ENCODE measurements at regions not wholly inside any gene's neighbourhood (a gene's known extent, or its start where the extent isn't known, plus 50 kb on each side); places are given as distances from the start of the nearest gene placed in this dataset.

DNA sequence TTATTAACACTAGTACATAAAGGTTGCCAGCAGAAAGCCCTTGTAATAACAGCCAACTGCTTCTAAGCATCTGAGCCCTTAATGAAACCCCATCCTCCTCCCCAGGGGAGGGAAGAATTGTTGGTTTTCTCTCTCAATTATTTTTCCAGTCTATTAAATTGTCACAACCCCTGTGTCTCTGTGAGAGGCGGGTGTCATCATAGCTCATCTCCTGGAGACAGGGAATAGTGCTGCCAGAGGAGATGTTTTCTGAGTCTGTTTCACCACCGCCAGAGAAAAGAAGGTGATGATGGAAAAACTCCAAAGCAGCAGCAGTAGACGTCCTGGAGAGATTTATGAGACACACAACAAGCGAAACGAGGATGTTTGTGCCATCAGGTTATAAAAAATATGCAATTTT is 271.1 kb upstream of the NMUR2 start:
- TF ChIP-seq MAX (IDR thresholded peaks at IDR 0.05) (no peak), TAF1 (IDR thresholded peaks at IDR 0.05; ENCODE audit: low read depth) (no peak), EP300 (IDR thresholded peaks at IDR 0.05; ENCODE audit: borderline replicate concordance) (no peak), RAD21 (IDR thresholded peaks at IDR 0.05; ENCODE audit: low read depth) (no peak), YY1 (IDR thresholded peaks at IDR 0.05; ENCODE audit: low read depth) (no peak), TCF12 (IDR thresholded peaks at IDR 0.05; ENCODE audit: low read depth) (no peak), CEBPB (IDR thresholded peaks at IDR 0.05) (no peak), ZBTB7A (IDR thresholded peaks at IDR 0.05; ENCODE audit: low read depth) (no peak), EGR1 (IDR thresholded peaks at IDR 0.05) (no peak), CREB1 (IDR thresholded peaks at IDR 0.05; ENCODE audit: low read depth) (no peak), TEAD4 (IDR thresholded peaks at IDR 0.05) (no peak), FOXM1 (IDR thresholded peaks at IDR 0.05; ENCODE audit: borderline replicate concordance, low read depth) (no peak)
- TF ChIP-seq, protein P1, sequence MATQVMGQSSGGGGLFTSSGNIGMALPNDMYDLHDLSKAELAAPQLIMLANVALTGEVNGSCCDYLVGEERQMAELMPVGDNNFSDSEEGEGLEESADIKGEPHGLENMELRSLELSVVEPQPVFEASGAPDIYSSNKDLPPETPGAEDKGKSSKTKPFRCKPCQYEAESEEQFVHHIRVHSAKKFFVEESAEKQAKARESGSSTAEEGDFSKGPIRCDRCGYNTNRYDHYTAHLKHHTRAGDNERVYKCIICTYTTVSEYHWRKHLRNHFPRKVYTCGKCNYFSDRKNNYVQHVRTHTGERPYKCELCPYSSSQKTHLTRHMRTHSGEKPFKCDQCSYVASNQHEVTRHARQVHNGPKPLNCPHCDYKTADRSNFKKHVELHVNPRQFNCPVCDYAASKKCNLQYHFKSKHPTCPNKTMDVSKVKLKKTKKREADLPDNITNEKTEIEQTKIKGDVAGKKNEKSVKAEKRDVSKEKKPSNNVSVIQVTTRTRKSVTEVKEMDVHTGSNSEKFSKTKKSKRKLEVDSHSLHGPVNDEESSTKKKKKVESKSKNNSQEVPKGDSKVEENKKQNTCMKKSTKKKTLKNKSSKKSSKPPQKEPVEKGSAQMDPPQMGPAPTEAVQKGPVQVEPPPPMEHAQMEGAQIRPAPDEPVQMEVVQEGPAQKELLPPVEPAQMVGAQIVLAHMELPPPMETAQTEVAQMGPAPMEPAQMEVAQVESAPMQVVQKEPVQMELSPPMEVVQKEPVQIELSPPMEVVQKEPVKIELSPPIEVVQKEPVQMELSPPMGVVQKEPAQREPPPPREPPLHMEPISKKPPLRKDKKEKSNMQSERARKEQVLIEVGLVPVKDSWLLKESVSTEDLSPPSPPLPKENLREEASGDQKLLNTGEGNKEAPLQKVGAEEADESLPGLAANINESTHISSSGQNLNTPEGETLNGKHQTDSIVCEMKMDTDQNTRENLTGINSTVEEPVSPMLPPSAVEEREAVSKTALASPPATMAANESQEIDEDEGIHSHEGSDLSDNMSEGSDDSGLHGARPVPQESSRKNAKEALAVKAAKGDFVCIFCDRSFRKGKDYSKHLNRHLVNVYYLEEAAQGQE (IDR thresholded peaks at IDR 0.05; ENCODE audit: low read depth), result no peak

Data from Ishikawa (cell line).